ENCODE measurements at regions not wholly inside any gene's neighbourhood (a gene's known extent, or its start where the extent isn't known, plus 50 kb on each side); places are given as distances from the start of the nearest gene placed in this dataset.

DNA sequence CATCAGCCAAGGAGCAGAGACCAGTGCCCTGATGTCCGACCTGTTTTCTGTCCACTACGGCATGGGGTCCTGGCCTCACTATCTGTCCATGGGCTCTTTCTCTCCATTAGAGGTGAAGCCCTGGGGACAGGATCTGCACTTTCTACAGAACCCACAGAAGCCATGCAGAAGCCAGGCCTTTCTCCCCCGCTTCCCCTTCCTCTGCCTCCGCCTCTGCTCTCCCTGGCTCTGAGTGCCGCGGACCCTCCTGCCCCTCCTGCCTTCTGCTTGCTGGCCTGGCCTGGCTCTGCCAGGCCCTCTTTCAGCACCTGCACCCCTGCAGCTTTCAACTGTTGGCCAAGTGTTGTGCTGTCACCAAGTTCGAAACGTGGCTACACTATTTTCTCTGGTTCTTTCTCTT is 439.8 kb upstream of the ZMIZ1 start:
- H3K27me3 ChIP-seq (ENCODE audit: control insufficient read depth, insufficient read depth, low read length): no peaks in the 10 kb centered on the region
- TF ChIP-seq, protein P1, sequence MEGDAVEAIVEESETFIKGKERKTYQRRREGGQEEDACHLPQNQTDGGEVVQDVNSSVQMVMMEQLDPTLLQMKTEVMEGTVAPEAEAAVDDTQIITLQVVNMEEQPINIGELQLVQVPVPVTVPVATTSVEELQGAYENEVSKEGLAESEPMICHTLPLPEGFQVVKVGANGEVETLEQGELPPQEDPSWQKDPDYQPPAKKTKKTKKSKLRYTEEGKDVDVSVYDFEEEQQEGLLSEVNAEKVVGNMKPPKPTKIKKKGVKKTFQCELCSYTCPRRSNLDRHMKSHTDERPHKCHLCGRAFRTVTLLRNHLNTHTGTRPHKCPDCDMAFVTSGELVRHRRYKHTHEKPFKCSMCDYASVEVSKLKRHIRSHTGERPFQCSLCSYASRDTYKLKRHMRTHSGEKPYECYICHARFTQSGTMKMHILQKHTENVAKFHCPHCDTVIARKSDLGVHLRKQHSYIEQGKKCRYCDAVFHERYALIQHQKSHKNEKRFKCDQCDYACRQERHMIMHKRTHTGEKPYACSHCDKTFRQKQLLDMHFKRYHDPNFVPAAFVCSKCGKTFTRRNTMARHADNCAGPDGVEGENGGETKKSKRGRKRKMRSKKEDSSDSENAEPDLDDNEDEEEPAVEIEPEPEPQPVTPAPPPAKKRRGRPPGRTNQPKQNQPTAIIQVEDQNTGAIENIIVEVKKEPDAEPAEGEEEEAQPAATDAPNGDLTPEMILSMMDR (IDR thresholded peaks at IDR 0.05; ENCODE audit: insufficient read depth, low read length, poor library complexity, severe bottlenecking): no peak
- H3K4me3 ChIP-seq (ENCODE audit: low read depth, low read length): no peak overlapping the region
- no peaks in the 10 kb centered on the region for H3K36me3 ChIP-seq (ENCODE audit: control insufficient read depth, insufficient read depth, low read length)
- no peak for DNase-seq (ENCODE audit: low read depth)

DNA sequence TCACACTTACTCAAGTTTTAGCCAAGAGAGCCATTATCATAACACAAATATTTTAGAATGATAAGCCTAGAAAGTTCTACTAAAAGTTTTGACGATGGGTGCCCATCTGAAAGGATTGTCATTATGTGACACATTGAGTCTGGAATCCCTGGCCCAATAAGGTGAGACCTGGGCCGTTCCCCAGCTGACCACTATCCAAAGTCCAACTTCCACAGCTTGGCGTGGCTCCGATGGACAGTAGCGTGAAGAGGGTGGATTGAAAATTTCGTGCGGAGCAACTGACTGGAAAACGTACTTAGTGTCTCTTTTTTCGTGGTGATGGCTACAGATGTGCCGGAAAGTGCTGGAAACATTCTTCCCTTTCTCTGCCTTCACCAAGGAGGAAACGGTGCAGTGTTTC is 439.0 kb upstream of the ZMIZ1 start:
- DNase-seq (ENCODE audit: low read depth): no peak
- Histone ChIP-seq H3K36me3 (ENCODE audit: control insufficient read depth, insufficient read depth, low read length) (no peaks in the 10 kb centered on the region), H3K27me3 (ENCODE audit: control insufficient read depth, insufficient read depth, low read length) (no peaks in the 10 kb centered on the region), H3K4me3 (ENCODE audit: low read depth, low read length) (no peak overlapping the region)
- TF ChIP-seq, protein P1 (IDR thresholded peaks at IDR 0.05; ENCODE audit: insufficient read depth, low read length, poor library complexity, severe bottlenecking): no peak

DNA sequence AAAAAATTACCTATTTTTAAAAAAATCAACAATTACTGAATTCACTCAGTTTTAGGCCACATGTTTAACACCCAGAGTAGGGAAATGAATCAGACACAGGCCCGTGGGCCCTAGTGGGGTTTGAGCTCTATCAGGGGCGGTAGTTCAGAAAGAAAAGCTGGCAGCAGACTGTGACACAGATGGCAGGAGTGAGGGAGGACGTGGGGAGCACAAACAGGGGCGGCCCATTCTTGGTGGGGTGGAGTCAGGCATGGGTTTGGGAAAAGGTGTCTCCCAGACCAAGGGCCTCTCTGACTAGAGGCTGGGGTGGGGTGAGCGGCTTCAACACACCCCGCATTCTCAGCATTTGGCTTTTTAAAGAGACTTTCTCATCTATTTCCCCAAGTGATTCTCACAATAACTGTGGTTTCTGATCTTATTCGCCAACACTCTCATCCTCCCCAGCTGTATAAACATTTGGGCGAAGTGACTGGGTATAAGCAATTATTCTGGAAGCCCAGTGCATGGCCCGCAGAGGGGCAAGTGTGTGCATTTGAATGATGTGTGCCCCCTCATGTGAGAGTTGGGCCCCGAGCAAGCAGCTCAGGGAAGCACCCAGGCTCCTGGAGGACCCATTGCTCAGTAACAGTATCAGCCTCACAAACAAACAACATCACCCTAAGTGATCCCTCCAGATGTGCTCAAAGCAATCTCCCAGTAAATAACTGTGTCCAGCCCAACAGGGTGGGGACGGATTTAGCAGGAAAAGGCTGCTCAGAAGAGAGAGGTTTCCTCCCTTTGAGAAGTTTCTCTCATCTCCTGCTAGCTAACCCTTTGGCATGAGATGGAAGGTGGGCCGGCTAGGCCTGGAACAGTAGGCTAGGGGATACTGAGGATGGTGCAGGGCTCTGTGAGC is 437.6 kb upstream of the ZMIZ1 start:
- H3K36me3 ChIP-seq (ENCODE audit: control insufficient read depth, insufficient read depth, low read length): no peaks in the 10 kb centered on the region
- H3K4me3 ChIP-seq (ENCODE audit: low read depth, low read length): no peak overlapping the region
- TF ChIP-seq, protein P1 (IDR thresholded peaks at IDR 0.05; ENCODE audit: insufficient read depth, low read length, poor library complexity, severe bottlenecking): no peak
- DNase-seq (ENCODE audit: low read depth): peak; percentile 18
- peaks cover 4% of the 10 kb centered on the region for H3K27me3 ChIP-seq (ENCODE audit: control insufficient read depth, insufficient read depth, low read length)

GRCh38 chr10:78634389-78634815 is 434.4 kb upstream of the ZMIZ1 start:
- H3K4me3 ChIP-seq (ENCODE audit: low read depth, low read length): no peak overlapping the region
- TF ChIP-seq, protein P1 (IDR thresholded peaks at IDR 0.05; ENCODE audit: insufficient read depth, low read length, poor library complexity, severe bottlenecking): no peak
- peak; percentile 26 for DNase-seq (ENCODE audit: low read depth)

DNA sequence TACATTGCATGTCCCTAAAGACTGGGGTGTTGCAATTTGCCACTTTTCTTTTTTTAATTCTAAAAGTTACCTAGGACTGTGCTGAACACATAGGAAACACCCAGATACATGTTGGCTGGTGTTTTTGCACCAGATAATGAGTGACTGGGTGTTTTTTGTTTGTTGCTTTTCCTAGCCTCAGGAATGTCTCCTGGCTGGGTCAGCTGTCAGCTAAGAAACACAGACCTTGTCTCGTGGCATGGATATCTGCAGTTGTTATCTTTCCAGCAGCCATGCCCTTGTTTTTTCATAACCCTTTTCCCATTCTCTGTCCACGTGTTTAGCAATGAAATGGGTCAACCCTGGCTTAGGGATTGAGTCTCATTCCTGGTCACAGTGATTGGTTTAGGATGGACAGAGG is 433.9 kb upstream of the ZMIZ1 start:
- no peaks in the 10 kb centered on the region for H3K36me3 ChIP-seq (ENCODE audit: control insufficient read depth, insufficient read depth, low read length)
- TF ChIP-seq, protein P1 (IDR thresholded peaks at IDR 0.05; ENCODE audit: insufficient read depth, low read length, poor library complexity, severe bottlenecking): no peak
- no peak overlapping the region for H3K4me3 ChIP-seq (ENCODE audit: low read depth, low read length)
- DNase-seq (ENCODE audit: low read depth): no peak
- H3K27me3 ChIP-seq (ENCODE audit: control insufficient read depth, insufficient read depth, low read length): peaks cover 4% of the 10 kb centered on the region

More at GRCh38 chr10:78634389-78634815, 434.4 kb upstream of the ZMIZ1 start:
- H3K27me3 ChIP-seq (ENCODE audit: control insufficient read depth, insufficient read depth, low read length): peaks cover 4% of the 10 kb centered on the region
- no peaks in the 10 kb centered on the region for H3K36me3 ChIP-seq (ENCODE audit: control insufficient read depth, insufficient read depth, low read length)
